HG03460 (cell line): ENCODE measurements at regions not wholly inside any gene's neighbourhood (a gene's known extent, or its start where the extent isn't known, plus 50 kb on each side); places are given as distances from the start of the nearest gene placed in this dataset.
"Not testable (repeated sequence)": the region's sequence is repeated elsewhere in the genome, so short reads cannot be mapped to it uniquely, and the experiment has no call there.

ENCODE experiments used
- ATAC-seq: cut with Tn5 transposase; IDR thresholded peaks from one replicate; pipeline ENCODE4 v1.9.1; 2021; ENCODE audit not compliant: unreplicated experiment

GRCh38 chr5:34550247-34550646, 105.9 kb upstream of the RAI14 start:
- ATAC-seq, result no peak

GRCh38 chr5:34550964-34551363, 105.2 kb upstream of the RAI14 start:
- ATAC-seq, result no peak

GRCh38 chr5:34551911-34552433, 104.2 kb upstream of the RAI14 start:
- ATAC-seq, result no peak

GRCh38 chr5:34552686-34553085, 103.4 kb upstream of the RAI14 start:
- no peak for ATAC-seq

DNA sequence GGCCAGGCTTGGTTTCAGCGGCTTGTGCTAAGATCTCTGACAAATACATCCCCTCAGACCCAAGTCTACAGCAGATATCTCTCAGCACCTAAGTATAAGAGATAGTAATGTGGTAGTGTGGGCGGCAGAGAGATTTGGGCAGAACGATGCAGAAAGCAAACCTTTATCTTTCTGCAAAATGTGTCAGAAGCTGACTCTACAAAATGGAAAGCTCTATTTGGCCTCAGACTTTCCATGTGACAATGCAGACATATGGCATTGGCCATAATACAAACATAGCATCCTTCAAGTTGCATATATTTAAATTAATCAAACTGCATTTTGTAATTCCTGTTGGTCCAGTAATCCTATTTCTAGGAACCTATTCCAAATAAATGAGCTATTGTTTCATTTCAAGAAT, 102.5 kb upstream of the RAI14 start:
- no peak for ATAC-seq

- no peak for ATAC-seq
Measured at GRCh38 chr5:34554641-34555040, 101.5 kb upstream of the RAI14 start.

GRCh38 chr5:34555699-34556508, 100.2 kb upstream of the RAI14 start:
- ATAC-seq, result no peak

DNA sequence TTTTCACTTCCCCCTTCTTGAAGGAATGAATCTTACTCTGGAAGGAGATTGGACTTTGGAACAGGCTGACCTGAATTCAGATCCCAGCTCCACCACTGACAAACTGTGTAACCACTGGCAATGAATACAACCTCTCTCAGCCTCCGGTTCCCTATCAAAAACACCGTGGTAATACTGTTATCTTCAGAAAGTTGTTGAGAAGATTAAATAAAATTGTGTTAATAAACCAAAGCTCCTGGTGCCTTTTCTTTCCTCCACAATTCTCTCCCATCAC, 99.7 kb upstream of the RAI14 start:
- no peak for ATAC-seq

GRCh38 chr5:34561581-34561980, 94.5 kb upstream of the RAI14 start:
- not testable (repeated sequence) for ATAC-seq

DNA sequence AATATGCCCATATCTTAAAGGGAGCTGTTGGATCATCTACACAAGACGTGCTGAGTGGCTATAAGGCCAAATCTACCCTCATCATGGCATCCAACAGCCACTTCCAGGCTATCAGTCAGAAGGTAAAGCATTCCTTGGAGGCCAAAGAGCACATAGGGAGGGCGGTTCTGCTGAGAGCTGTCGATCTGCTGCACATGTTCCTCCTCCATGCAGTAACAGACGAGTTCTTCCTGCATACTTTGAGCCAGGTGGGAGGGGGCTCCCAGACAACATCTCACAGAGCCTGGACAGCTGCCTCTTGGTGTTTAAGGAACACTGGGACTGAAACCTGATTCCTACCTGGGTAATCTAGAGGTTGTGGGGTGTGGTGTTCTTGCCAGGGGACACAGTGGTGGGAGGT, 93.3 kb upstream of the RAI14 start:
- ATAC-seq, result no peak

DNA sequence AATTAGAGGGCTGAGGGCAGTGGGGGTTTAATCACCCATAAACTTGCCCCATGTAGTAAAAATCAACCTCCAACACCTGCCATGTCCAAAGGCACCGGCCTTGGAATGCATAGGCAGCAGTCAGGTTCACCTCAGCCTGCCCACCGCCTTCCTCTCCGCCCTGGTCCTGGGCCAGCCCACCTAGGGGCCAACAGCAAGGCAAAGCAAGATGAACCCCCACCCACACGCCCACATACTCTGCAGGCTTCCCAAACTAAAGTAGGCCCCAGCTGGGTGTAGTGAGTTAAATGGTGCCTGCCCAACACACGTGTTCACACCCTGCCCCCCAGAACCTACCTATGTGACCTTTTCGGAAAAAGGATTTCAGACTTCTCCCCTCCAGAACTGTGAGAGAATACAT, 92.9 kb upstream of the RAI14 start:
- ATAC-seq, result no peak

DNA sequence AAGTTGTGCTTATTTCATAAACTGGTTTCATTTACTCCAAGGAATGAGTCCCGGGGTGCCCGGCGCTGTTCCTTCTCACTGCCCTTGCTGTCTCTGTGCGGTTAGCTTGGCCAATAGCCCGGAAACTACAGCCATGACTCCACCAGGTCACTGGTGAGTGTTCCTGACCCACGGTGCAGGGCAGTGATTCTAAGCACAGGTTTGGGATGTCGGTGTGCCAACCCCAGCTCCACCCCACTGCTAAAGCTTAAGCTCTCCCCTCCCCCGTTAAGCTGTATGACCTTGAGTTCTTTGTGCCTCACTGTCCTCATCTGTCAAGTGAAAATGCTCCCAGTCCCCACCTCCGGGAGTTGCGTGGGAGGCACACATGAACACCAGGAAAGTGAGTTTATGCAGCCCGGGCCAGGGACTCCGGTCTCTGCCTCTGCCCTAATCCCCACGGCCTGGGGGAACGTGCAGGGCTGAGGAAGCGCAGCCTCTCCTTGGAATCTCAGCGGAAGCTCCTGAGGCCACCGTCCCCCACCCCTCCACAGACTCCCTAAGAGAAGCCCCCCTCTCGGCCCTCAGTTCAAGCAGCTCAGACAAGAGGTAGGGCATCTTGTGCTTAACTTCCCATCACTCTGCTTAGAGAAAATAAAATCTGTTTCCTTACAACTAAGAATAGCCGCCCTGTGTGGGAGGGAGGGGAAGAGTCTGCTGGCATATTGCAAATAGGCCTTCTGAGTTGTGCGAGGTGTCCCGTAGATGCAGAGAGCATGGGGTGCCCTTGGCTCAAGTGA, 92.0 kb upstream of the RAI14 start:
- no peak for ATAC-seq

DNA sequence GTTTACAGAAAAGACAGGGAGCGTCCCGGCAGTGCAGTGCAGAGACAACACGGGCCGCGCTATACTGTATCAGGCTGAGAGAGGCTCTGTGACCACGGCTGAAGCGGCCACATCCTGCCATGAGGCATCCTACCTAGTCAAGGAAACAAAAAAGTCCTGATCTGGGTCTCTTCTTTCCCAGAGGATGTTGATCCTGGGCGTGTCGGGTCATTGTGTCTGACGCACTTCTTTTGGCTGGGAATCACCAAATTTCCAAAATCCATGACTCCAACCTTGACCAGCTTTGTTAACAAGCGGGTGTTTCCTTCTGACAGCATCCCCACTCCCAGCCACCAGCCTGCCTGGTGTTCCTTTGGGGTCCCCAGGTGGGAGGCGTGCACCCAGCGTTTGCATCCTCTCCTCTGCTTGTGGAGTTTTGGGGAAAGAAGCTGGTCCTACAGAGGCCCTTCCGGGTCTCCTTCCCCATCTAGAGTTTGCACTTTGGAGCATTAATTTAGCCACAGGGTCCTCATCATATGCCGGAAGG, 91.4 kb upstream of the RAI14 start:
- no peak for ATAC-seq

GRCh38 chr5:34570143-34570542, 86.0 kb upstream of the RAI14 start:
- ATAC-seq, result no peak

DNA sequence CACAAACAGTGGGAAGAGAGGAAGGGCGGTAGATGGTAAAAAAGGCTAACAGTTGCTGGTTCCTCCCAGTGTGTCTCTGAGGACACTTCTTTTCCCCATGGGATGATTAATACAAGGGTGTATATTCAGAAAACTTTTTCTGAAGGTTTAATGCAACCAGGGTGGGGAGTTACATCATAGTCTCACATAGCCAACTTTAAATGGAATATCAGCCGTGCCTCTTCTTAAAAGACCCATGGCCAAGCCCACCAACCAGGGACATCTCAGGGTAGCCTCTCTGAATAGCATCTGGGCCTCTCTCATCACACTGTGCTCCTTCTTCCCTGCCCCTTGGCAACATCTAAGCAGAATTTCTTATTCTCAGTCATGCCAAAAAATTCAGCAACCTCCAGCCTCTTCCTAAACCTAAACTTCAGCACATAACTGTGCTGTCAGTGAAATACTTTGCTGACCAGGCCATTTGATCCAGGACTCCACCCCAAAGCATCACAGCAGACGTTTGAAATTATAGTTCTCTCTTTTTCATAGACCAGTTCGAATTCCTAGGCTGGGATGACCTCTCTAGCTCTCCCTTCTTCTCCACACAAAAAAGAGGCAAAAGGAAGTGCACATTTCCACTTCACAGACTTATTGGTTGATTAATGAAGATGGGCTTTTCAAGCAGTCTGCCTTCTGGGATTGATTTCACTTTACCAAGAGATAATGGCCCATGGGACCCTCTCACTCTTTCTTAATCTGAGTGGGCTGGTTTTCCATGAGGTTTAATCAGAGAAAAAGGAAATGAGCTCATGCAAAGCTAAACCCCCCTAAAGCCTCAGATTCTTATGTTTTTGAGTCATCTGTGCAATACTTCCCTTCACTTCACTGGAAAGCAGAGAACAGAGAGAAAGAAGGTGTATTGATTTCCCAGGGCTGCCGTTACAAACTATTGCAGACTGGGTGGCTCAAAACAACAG, 85.1 kb upstream of the RAI14 start:
- ATAC-seq, result no peak

DNA sequence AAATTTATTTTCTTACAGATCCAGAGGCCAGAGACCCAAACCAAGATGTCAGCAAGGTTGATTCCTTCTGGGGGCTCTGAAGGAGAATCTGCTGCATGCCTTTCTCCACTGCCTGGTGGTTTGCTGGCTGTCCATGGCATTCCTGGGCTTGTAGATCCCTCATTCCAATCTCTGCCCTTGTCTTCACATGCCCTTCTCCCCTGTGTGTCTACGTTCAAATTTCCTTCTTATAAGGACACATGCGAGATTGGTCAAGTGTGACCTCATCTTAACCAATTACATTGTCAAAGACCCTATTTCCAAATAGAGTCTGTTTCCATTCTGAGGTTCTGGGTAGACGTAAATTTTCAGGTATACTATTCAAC, 84.5 kb upstream of the RAI14 start:
- ATAC-seq, result no peak

- ATAC-seq, result no peak
Measured at GRCh38 chr5:34574936-34575467, 81.1 kb upstream of the RAI14 start.

DNA sequence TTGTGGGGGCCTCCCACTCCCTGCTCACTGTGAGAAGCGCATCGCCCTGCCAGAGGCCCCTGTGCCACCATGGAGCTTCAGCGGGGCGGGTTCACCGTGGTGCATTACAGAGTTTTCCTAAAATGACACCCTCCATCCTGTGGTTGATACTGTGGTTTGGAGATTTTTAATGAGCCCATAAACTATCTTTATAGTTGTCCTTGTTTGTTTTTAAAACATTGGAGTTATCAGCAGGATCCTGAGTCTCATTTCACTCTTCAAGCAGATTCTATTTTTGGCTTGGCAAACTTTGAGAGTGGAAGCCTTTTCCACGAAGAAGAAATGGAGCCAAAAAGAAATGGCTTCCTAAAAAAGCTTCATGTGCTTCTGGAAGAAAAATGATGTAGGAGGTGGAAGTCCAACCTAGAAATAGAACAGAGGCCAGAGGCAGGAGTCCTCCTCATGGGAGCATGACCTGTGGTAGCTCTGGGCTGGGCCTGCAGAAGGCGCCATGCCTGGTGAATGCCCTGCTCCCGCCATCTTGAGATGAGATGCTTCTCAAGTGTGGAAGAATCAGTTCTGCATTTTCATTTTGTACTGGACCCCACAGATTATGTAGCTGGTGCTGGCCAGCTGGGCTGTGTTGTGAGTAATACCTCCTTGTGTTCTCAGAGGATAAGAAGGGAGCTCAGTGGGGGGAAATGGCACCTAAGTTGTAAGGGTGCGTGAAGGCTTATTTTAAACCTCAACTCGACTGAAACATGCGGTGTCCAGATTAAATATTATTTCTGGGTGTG, 79.0 kb upstream of the RAI14 start:
- no peak for ATAC-seq

DNA sequence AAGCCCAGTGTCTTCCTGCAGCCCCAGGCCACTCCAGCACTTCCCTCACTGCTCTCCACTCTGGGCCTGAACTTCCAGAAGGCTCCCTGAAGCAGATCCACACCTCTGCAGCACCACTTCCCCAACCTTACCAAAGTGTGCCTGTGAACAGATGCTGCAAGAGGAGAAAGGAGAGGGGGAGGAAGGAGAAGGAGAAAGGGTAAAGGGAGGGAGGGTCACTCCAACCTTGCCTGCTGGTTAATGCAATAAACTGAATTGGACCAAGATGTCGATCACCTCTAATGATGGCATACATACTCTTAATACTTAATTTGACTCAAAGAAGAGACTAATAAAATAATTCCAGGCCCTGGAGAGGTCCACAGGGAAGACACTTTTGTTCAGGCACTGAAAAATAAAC, 77.2 kb upstream of the RAI14 start:
- ATAC-seq, result no peak

GRCh38 chr5:34580983-34581382, 75.1 kb upstream of the RAI14 start:
- no peak for ATAC-seq
